ENCODE measurements at regions not wholly inside any gene's neighbourhood (a gene's known extent, or its start where the extent isn't known, plus 50 kb on each side); places are given as distances from the start of the nearest gene placed in this dataset.

DNA sequence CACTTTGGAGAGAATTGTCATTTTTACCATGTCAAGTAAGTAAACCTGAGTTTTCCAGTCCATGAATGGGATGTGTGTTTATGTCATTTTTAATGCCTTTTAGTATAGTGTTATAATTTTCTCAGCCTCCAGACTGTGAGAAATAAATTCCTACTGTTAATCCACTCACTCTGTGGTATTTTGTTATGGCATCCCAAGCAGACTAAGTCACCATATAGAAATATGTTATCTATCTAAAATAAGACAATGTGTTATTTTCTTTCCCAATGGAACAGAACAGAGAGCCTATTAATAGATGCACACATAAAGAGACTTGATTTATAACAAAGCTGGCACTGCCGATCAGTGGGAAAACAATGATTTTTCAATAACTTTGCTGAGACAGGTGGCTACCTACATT is 70.2 kb upstream of the SLC4A11 start:
- no peak for DNase-seq

DNA sequence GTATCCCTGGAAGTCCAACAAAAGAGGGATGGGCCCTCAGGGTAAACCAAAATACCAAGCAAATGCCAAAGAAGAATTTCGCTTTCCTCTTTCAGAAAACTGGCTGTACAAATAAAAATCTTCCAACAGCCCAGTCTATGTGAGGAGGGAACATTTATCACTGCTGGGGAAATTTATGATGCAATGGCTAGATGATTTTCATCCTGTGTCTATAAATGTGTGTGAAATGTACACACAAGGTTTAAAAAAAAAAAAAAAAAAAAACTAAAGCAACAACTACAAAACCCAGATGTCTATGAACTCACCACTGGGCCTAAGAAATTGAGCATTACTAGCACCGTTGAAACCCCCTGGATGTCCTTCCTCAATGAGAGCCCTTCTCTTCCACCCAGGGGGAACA is 68.7 kb upstream of the SLC4A11 start:
- DNase-seq: no peak

DNA sequence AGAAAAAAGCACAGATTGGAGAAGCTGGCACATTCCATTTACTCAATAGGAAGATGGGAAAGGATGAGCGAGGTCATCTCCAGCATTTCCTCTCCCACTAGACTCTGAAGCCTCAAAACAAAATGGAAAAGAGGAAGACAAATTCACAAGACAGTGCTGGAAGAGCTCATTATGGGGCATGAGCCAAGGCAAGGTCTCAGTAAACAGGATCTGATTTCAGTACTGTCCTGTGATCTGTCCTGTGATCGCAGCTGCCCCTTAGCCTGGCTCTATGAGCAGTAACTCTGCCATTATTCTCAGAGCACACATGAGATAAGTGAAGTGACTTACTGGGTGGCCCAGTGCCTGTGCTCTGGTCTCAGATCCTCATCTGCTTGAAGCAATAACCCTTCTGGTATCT is 68.1 kb upstream of the SLC4A11 start:
- no peak for DNase-seq

DNA sequence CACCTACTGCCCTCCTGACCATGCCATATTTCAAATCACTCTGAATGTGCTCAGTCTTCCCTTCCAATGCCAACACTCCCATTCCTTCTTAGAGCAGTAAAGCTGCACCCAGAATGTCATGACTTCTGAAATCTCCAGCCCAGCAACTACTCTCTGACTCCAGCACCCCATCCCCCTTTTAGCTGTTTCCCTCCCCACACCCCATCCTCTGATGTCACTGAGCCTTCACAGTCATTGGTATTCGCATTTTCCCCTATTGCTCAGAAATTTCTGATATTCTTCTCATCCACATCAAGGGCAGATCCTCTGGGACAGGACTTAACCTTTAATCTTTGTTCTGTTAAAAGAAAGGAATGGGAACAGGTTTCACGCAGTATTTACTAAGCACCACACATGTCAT is 67.1 kb upstream of the SLC4A11 start:
- DNase-seq: no peak

DNA sequence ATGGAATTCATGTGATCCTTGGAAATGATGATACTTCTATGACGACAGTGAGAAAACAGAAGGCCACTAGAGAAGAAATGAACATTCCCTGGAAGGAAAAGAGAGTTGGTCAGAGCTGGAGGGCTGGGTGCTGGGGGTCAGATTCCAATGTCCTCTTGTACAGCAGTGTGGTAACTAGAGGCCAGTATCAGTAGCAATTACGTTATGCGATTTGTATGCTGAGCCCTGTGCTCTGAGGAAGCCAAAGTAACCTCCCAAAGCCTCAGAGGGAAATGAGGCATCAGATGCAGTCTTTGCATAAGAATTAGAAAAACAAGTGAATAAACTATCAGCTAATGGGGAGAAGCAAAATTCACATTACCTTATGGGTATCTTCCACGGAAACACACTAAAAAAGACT is 65.5 kb upstream of the SLC4A11 start:
- DNase-seq: no peak

DNA sequence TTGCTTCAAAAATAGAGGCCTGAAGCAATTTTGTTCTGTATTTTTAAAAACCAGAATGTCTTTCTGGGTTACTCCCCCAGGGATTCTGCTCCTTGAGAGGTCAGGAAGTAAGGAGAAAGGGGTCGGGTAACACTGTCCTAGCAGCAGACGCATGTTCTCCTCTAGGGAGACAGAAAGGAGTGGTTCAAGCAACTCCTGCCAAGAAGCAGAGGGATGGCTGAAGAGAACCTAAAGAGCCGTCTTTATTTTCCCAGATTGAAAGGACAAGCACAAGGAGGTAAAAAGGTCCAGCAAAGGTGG is 58.0 kb upstream of the SLC4A11 start:
- no peak for DNase-seq

DNA sequence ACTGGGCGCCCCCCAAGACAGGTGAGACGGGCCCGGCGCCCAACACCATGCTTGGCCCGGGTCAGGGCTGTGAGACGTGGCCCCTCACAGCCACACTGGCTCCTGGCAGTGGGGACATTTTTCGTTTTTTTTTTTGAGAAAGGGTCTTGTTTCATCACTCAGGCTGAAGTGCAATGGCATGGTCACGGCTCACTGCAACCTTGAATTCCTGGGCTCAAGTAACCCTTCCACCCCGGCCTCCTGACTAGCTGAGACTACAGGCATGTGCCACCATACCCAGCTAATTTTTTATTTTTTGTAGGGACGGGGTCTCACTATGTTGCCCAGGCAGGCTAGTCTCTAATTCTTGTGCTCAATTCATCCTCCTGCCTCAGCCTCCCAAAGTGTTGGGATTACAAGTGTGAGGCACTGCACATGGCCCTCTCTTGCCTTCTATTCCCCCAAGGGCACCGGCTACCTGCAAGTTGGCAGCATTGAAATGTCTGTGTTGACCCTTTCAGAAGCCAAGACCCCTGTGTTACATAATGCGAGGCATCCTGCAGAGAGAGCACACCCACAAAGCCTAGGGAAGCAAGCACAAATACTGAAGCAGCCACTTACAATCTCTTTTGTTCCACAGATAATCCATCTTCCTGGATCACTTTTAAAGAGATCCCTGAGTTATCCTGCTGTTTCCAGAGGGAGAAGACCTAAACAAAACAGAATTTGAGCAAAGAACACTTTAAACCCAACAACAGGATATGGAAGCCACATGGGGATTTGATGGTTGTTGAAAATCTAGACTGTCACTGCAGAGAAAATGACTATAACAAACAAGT is 57.5 kb upstream of the SLC4A11 start:
- DNase-seq: no peak

Data from hippocampal formation (tissue), 2 donors.